NOMO-1 (cell line): ENCODE measurements at regions not wholly inside any gene's neighbourhood (a gene's known extent, or its start where the extent isn't known, plus 50 kb on each side); places are given as distances from the start of the nearest gene placed in this dataset.
A peak's percentile ranks its signal among the peaks of the same experiment; 100 is the strongest.

Source experiments
- DNase-seq, 2 experiments: peaks; one replicate each; lab custom pipeline; 2025; ENCODE audit not compliant: unreplicated experiment in 2 of 2; lab: John Stamatoyannopoulos, UW

DNA sequence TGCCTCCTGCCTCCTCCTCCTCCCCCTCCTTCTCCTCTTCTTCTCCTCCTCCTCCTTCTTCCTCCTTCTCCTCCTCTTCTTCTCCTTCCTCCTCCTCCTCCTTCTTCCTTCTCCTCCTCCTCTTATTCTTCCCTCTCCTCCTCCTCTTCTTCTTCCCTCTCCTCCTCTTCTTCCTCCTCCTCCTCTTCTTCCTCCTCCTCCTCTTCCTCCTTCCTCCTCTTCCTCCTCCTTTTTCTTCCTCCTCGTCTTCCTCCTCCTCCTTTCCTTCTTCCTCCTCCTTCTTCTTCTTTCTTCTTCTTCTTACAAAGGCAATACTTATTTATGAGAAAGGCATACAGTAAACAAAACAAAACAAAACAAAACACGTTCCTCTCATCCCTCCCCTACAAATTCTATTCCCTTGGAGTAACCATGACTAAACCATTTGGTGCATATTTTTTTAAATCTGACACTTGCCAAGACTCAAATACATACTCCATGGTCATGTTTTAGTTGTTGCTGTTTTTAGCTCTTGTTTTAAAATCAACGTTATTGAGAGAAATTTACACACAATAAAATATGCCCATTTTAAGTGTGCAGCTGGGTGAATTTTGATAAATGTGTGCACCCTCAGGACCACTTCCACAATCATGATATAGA is 135.6 kb downstream of the FOXD1 start:
- DNase-seq, result no peak

DNA sequence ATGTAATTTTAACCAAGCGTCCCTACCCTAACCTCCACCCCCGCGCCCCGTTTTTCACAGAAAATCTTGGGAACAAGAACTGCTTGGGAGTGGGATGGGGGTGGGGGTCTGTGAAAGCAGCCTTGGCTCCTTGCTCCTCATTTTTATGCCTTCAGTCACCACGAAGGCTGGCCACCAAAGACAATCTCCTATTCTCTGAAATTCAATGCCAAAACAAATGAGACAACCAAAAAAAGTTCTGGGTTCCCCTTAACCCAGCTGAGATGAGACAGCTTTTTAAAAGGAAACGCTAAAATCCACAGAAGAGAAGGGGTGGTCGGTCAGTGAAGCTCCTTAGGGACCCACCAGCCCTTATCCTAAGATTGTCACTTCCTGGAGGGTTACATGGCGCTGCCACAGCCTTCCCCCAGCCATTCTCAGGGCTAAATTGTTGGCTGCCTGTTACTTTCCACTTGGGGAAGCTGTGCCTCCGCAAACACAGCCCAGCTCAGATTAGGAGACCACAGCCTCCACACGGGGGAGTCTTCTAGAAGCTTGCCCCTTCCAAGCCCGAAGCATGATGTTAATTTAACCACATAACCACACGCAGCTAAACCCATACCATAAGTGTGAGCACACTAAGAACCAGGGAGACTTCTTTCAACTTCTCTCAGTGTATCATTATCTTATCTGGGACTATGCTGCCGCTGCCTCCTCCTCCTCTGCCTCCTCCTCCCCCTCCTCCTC is 136.3 kb downstream of the FOXD1 start:
- peak in 1 of 2 experiments; percentile 20 for DNase-seq

- no peak for DNase-seq
These were observed 137.1 kb downstream of the FOXD1 start for GRCh38 chr5:73311291-73312110.

DNA sequence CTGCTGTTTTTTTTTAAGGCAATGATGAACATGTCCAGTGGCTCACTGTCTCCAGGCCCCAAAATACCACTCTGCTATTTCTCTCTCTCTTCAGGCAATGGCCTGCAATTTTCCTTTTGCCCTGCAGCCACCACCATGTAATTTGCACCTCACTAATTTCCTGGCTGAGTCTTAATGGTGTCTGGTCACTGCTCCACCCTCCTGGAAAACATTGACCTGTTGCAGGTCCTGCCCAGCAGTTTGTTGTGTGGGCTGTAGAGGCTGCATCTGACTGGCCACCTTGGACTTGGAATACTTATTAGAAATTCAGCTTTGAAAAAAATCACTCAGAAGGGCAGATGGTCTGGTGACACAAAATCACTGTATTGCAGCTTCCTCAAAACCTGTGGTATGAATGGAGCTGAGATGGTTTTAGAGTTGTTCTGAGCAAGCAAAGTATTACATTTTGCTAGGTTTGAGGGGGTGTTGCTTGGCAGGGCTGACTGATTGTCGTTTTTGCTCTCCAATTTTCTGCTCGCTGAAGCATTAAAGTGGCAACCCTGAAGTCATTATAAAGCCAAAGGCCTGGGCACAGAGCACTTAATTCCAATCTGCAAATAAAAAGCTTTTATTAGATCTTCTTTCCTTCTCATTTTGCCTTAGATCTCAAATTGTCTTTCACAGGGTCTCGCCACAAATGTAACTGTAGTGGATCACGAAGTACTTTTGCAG is 134.8 kb downstream of the TMEM174 start:
- DNase-seq, result no peak

- no peak for DNase-seq
These were observed 133.8 kb downstream of the TMEM174 start for GRCh38 chr5:73306741-73307275.

DNA sequence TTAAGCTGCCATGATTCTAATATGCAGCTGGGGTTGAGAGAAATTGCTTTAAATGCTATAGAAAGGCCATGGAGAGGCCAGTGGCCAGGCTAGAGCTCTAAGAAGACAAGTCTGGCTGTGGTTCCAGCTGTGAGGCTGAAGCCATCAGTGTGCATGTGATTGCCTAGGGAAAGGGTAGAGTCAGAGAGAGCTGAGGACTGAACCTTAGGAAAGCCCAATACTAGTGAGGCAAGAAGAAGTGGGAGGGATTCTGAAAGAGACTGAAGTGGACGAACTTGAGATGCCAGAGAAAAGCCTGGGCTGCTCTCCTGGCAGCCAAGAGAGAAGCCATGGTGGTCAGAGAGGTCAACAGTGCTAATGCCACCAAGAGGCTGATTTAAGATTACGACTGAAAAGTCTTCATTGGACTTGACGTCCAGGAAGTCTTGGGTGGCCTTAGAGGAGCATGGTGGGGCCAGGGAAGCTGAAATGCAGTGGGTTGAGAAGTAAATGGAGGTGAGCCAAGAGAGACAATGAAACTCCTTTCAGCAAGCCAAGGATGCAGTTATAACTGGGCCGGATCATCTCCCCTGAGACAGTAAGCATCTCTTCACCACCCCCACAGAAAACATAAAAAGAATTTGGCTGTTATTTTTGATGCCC is 133.2 kb downstream of the TMEM174 start:
- no peak for DNase-seq

- no peak for DNase-seq
These were observed 132.4 kb downstream of the TMEM174 start for GRCh38 chr5:73305386-73305785.

DNA sequence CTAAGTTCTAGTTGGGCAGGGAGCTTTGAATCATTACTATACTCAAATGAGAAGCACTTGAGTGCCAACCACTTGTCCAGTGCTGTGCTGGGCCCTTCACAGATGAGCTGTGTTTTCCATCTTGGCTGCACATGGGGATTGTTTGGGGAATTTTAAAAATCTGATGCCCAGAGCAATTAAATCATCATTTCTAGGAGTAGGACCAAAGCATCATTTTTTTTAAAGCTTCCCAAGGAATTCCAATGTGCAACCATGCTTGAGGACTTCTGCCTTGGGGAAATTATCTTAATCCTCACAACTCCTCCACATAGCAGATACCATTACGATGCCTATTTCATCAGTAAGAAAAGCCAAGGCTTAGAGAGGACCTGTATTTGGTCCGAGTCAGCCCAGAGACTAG is 131.4 kb downstream of the TMEM174 start:
- DNase-seq, result no peak

- DNase-seq, result no peak
These were observed 130.4 kb downstream of the TMEM174 start for GRCh38 chr5:73303148-73304079.

DNA sequence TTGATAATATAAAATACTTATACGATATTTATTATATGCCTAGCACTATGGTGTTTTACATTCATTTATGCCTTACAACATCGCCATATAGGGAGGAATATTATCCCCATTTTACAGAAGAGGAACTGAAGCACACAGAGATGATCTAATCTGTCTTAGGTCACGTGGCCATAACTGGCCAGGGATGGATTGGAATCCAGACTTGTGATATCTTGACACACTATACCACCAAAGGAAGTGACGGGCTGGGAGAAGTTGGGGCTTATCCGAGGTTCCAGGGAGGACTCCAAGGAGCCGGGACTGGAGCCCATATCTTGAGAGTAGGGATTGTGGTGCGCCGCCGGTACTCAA is 129.8 kb downstream of the TMEM174 start:
- DNase-seq, result no peak

GRCh38 chr5:73301208-73301901 is 128.4 kb downstream of the TMEM174 start:
- no peak for DNase-seq

GRCh38 chr5:73300337-73301207 is 127.6 kb downstream of the TMEM174 start:
- no peak for DNase-seq

DNA sequence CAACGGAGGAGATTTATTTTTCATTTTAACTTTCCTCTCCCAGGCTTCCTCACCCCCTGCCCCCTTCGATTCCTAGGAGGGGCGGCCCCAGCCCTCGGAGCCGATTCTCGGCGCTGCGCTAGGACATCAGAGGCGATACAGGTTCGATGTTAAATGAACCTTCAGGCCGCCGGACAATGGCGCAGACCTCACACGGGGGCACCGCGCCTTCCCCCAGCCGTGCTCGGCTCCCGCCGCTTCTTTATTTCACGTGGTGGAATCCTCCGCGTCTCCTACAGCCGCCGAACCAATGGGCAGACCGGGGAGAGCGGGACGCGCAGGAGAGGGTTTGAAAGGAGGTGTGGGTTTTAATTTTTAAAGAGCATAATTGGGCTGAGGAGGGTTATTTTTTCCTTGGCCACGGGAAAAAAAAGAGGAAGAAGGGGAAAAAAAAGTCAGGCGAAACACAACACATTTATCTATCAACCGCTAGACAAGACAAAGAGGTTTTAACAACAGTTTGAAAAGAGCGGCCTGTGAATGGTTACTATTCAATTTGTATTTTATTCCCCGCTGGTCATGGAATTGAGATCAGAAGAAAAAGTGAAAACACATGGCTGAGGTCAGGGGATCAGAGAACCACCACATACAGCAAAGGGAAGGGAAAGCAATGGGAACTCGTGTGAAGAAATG is 126.8 kb downstream of the TMEM174 start:
- DNase-seq, result no peak

DNA sequence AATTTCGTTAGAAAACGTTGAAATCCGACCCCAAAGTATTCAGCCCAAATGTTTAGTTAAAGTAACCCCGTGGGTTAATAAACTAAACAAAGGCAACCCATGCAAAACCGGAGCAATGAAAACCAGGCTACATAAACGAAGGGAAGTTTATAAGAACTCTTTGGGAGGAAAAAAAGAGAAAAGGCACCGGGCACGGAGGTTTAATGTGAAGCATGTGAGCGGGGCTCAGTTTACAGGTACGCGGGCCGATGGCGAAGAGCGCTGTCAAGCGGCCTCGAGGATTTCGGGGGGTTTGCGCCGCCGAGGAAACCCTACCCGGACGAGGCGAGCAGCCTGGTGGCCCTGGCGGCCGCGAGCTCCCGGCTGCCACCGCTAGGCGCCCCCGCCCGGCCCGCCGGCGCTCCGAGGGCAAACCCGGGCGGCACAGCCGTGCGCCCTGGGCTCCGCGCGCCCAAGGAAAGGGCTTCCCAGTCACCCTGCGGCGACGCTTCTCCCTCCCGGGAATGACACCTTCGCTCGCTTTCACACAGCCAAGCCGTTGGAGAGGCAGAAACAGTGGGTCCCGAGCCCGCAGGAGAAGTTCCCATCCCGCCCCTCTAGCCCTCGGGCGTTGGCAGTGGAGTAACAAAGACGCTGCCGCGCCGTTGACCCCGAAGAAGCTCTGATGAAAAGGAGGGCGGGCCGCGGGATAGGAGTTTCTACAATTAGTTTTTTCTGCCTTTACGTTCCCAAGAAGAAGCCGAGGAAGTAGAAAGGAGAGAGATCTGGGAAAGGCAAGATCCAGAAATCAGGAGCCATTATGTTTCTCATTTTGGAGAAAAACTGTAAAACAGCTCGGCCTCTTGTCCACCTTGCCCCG is 126.0 kb downstream of the TMEM174 start:
- no peak for DNase-seq

DNA sequence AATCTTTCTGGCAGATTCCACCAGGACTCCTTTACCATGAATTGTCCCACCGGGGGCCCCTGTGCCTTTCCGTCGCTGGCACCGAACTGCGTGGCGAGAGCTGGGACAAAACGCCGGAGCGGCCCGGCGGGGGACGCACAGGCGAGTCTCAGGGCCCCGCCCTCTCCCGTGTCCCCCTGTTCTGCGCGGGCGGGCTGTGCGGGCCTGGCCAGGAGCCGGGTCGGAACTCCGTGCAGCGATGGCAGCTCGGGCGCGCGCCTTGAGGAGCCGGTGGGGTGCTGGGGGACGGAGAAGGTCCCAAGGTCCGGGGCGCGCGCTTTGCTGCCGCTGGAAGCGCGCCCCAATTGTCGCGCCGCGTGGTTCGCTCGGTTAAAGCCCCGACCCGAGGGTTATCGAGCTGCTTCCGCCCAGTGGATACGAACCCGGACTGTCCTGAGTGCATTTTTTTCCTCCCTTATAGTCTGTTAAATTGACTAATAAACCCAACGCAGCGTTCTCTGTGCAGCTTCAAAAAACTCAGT is 125.3 kb downstream of the TMEM174 start:
- DNase-seq, result no peak

GRCh38 chr5:73297430-73297829 is 124.4 kb downstream of the TMEM174 start:
- no peak for DNase-seq
